DMS53 treated with DMSO at 0.1 percent for 48 hours (cell line): ENCODE measurements at regions not wholly inside any gene's neighbourhood (a gene's known extent, or its start where the extent isn't known, plus 50 kb on each side); places are given as distances from the start of the nearest gene placed in this dataset.
"Not testable (repeated sequence)": the region's sequence is repeated elsewhere in the genome, so short reads cannot be mapped to it uniquely, and the experiment has no call there.

Experiments
- DNase-seq: peaks from one replicate; lab custom pipeline; 2025; ENCODE audit not compliant: unreplicated experiment; lab: John Stamatoyannopoulos, UW

GRCh38 chr7:118777308-118777707, 552.8 kb downstream of the ANKRD7 start:
- DNase-seq, result no peak

- DNase-seq, result no peak
Observed at GRCh38 chr7:118792682-118793081, 568.2 kb downstream of the ANKRD7 start.

GRCh38 chr7:118793582-118793981, 569.1 kb downstream of the ANKRD7 start:
- DNase-seq, result no peak

- DNase-seq, result no peak
Observed at GRCh38 chr7:118794419-118794818, 569.9 kb downstream of the ANKRD7 start.

GRCh38 chr7:118801366-118801765, 576.9 kb downstream of the ANKRD7 start:
- no peak for DNase-seq

GRCh38 chr7:118802726-118803125, 578.2 kb downstream of the ANKRD7 start:
- DNase-seq, result no peak

GRCh38 chr7:118826246-118826645, 601.7 kb downstream of the ANKRD7 start:
- DNase-seq, result no peak

- no peak for DNase-seq
Observed at GRCh38 chr7:118836933-118837332, 612.4 kb downstream of the ANKRD7 start.

- DNase-seq, result peak; percentile 45
Observed at GRCh38 chr7:118839515-118839914, 615.0 kb downstream of the ANKRD7 start.

- DNase-seq, result no peak
Observed at GRCh38 chr7:118843456-118843855, 619.0 kb downstream of the ANKRD7 start.

- DNase-seq, result no peak
Observed at GRCh38 chr7:118844748-118845147, 620.2 kb downstream of the ANKRD7 start.

GRCh38 chr7:118845791-118846190, 621.3 kb downstream of the ANKRD7 start:
- DNase-seq, result no peak

GRCh38 chr7:118846977-118847376, 622.5 kb downstream of the ANKRD7 start:
- DNase-seq, result no peak

GRCh38 chr7:118855290-118855689, 630.8 kb downstream of the ANKRD7 start:
- DNase-seq, result peak; percentile 79

GRCh38 chr7:118858651-118859149, 634.2 kb downstream of the ANKRD7 start:
- no peak for DNase-seq

GRCh38 chr7:118861581-118861980, 637.1 kb downstream of the ANKRD7 start:
- DNase-seq, result no peak

- no peak for DNase-seq
Observed at GRCh38 chr7:118862740-118863139, 638.2 kb downstream of the ANKRD7 start.

- DNase-seq, result no peak
Observed at GRCh38 chr7:118863966-118864365, 639.5 kb downstream of the ANKRD7 start.

- no peak for DNase-seq
Observed at GRCh38 chr7:118867860-118868259, 643.4 kb downstream of the ANKRD7 start.

- DNase-seq, result not testable (repeated sequence)
Observed at GRCh38 chr7:118869141-118869540, 644.6 kb downstream of the ANKRD7 start.

GRCh38 chr7:118870187-118870586, 645.7 kb downstream of the ANKRD7 start:
- no peak for DNase-seq

- DNase-seq, result peak; percentile 48
Observed at GRCh38 chr7:118872568-118872967, 648.1 kb downstream of the ANKRD7 start.

GRCh38 chr7:118877187-118877586, 652.7 kb downstream of the ANKRD7 start:
- DNase-seq, result no peak

GRCh38 chr7:118878336-118878735, 653.8 kb downstream of the ANKRD7 start:
- DNase-seq, result no peak
